ENCODE measurements at regions not wholly inside any gene's neighbourhood (a gene's known extent, or its start where the extent isn't known, plus 50 kb on each side); places are given as distances from the start of the nearest gene placed in this dataset.

- CTCF ChIA-PET = no interaction called here
- Histone ChIP-seq H3K27ac (ENCODE audit: low read depth, low read length) (no peak overlapping the region), H3K4me3 (ENCODE audit: low read depth, low read length) (no peak overlapping the region), H3K9me3 (ENCODE audit: control insufficient read depth, insufficient read depth, low read length) (peaks cover 4% of the 10 kb centered on the region; the same call in 1 of the 2 replicates), H3K27me3 (ENCODE audit: control insufficient read depth, insufficient read depth, low read length) (no peaks in the 10 kb centered on the region)
- no peak for TF ChIP-seq CTCF (IDR thresholded peaks at IDR 0.05; ENCODE audit: low read depth, low read length)
- no peak for DNase-seq (ENCODE audit: low read depth, low spot score)
- POLR2A ChIA-PET = no interaction called here
Observed at GRCh38 chr3:177354466-177354865, 157.2 kb upstream of the TBL1XR1 start.

- no peak for TF ChIP-seq CTCF (IDR thresholded peaks at IDR 0.05; ENCODE audit: low read depth, low read length)
- DNase-seq (ENCODE audit: low read depth, low spot score) = no peak
- H3K9me3 ChIP-seq (ENCODE audit: control insufficient read depth, insufficient read depth, low read length) = peaks cover 4% of the 10 kb centered on the region; the same call in 1 of the 2 replicates
- H3K27me3 ChIP-seq (ENCODE audit: control insufficient read depth, insufficient read depth, low read length) = no peaks in the 10 kb centered on the region
- H3K27ac ChIP-seq (ENCODE audit: low read depth, low read length) = no peak overlapping the region
- H3K4me3 ChIP-seq (ENCODE audit: low read depth, low read length) = no peak overlapping the region
- ChIA-PET CTCF (no interaction called here), POLR2A (no interaction called here)
Observed at GRCh38 chr3:177356113-177356512, 158.8 kb upstream of the TBL1XR1 start.

- ChIA-PET CTCF (interaction anchor here (1.2 kb wide), 2 partner anchors 306 to 1028 kb away, joined by 3 to 4 read pairs; no protein-coding TSS in a partner anchor), POLR2A (interaction anchor here (0.5 kb wide), 1 partner anchor 159 kb away, joined by 3 read pairs; no protein-coding TSS in a partner anchor)
- peak overlapping the region; percentile 23 for H3K27ac ChIP-seq (ENCODE audit: low read depth, low read length)
- no peak for DNase-seq (ENCODE audit: low read depth, low spot score)
- TF ChIP-seq CTCF (IDR thresholded peaks at IDR 0.05; ENCODE audit: low read depth, low read length) = no peak
- H3K27me3 ChIP-seq (ENCODE audit: control insufficient read depth, insufficient read depth, low read length) = no peaks in the 10 kb centered on the region
- H3K9me3 ChIP-seq (ENCODE audit: control insufficient read depth, insufficient read depth, low read length) = peaks cover 4% of the 10 kb centered on the region; the same call in 1 of the 2 replicates
- H3K4me3 ChIP-seq (ENCODE audit: low read depth, low read length) = no peak overlapping the region
Observed at GRCh38 chr3:177356952-177357351, 159.7 kb upstream of the TBL1XR1 start.

GRCh38 chr3:177357352-177358090, 160.2 kb upstream of the TBL1XR1 start:
- Histone ChIP-seq H3K4me3 (ENCODE audit: low read depth, low read length) (no peak overlapping the region), H3K27ac (ENCODE audit: low read depth, low read length) (peak overlapping the region; percentile 77), H3K9me3 (ENCODE audit: control insufficient read depth, insufficient read depth, low read length) (peaks cover 4% of the 10 kb centered on the region; the same call in 1 of the 2 replicates), H3K27me3 (ENCODE audit: control insufficient read depth, insufficient read depth, low read length) (no peaks in the 10 kb centered on the region)
- DNase-seq (ENCODE audit: low read depth, low spot score) = peak; percentile 39
- TF ChIP-seq CTCF (IDR thresholded peaks at IDR 0.05; ENCODE audit: low read depth, low read length) = no peak; the same call in 1 of the 2 replicates
- ChIA-PET POLR2A (interaction anchor here (0.5 to 0.8 kb wide), 2 partner anchors 73 to 159 kb away, joined by 3 read pairs; no protein-coding TSS in a partner anchor), CTCF (interaction anchor here (0.6 to 1.2 kb wide), 3 partner anchors 156 to 1028 kb away, joined by 3 to 4 read pairs (median 3); no protein-coding TSS in a partner anchor)
